ENCODE measurements at regions not wholly inside any gene's neighbourhood (a gene's known extent, or its start where the extent isn't known, plus 50 kb on each side); places are given as distances from the start of the nearest gene placed in this dataset.

DNA sequence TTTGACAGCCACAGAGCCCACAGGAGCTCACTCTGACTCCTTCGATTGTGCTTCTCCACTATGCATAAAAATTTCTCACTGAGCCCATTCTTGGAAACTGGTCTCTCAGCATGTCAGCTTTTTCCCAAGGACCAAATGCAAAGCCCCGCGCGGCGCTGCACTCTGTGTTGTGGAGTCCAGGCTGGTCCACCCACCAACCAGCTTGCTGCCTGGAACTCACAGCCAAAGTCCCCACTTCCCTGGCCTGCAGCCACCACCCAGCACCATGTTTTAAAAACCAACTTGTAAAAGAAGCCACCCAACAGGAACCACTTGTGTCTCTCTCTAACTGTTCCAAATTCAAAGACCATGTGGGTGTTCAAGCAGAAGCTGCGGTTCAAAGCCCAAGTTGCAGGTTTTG is 124.4 kb downstream of the SPATA19 start:
- H3K4me3 Mint-ChIP-seq: no peak overlapping the region
- no peaks in the 10 kb centered on the region for H3K27me3 ChIP-seq (ENCODE audit: control insufficient read depth, insufficient read depth, low read length)
- intact Hi-C loops (cut with micrococcal nuclease): no loop called here
- H3K9me3 ChIP-seq (ENCODE audit: control insufficient read depth, insufficient read depth, low read length): no peaks in the 10 kb centered on the region
- no peaks in the 10 kb centered on the region for H3K36me3 ChIP-seq (ENCODE audit: control insufficient read depth, insufficient read depth, low read length)
- H3K9me3 Mint-ChIP-seq: peaks cover 0 to 4% of the 10 kb centered on the region in 2 donors
- H3K27me3 Mint-ChIP-seq (ENCODE audit: low read depth in 2 of 2): no peaks in the 10 kb centered on the region
- H3K4me1 Mint-ChIP-seq: no peaks in the 10 kb centered on the region
- H3K4me1 ChIP-seq (ENCODE audit: control insufficient read depth, insufficient read depth, low read length): no peaks in the 10 kb centered on the region
- 93% methylated on average over 6 of the region's 6 CpGs for whole genome bisulfite sequencing (ENCODE audit: insufficient coverage)
- no peak overlapping the region for H3K27ac ChIP-seq (ENCODE audit: low read length)
- H3K36me3 Mint-ChIP-seq: no peaks in the 10 kb centered on the region
- ATAC-seq: no peak
- H3K4me3 ChIP-seq (ENCODE audit: low read length): no peak overlapping the region
- TF ChIP-seq, protein P1, sequence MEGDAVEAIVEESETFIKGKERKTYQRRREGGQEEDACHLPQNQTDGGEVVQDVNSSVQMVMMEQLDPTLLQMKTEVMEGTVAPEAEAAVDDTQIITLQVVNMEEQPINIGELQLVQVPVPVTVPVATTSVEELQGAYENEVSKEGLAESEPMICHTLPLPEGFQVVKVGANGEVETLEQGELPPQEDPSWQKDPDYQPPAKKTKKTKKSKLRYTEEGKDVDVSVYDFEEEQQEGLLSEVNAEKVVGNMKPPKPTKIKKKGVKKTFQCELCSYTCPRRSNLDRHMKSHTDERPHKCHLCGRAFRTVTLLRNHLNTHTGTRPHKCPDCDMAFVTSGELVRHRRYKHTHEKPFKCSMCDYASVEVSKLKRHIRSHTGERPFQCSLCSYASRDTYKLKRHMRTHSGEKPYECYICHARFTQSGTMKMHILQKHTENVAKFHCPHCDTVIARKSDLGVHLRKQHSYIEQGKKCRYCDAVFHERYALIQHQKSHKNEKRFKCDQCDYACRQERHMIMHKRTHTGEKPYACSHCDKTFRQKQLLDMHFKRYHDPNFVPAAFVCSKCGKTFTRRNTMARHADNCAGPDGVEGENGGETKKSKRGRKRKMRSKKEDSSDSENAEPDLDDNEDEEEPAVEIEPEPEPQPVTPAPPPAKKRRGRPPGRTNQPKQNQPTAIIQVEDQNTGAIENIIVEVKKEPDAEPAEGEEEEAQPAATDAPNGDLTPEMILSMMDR (IDR thresholded peaks at IDR 0.05): no peak
- H3K27ac Mint-ChIP-seq: no peak overlapping the region
- no peak for DNase-seq

DNA sequence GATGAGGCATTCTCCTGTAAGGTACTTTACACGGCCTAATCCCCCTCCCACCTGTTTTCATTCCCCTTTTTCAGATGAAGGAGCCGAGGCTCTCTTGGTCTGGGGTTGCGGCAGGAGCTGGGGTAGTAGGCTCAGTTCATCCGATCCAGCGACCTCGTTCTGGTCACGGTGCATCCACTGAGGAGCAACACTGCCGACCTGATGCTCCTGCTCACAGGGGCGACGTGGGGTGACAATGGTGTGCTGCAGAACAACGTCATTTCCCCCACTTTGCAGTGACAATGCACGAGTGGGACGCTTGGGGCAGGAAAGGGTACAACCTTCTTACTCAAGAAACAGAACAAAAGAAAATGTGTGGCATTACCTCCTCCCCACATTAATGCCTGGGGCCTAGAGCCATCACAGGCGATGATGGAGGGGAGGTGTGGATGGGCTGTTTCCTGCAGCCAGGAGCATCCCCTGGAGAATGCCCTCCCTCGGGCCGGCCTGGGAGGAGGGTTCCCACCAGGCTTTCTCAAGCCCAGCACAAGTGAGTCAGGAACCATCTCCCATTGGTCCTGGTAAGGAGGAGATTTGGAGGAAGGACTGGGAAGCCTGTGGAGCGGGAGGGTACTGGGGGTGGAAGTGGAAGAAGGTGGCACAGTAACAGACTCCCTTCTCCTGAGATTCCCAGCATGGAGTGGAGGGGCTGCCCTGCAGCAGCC is 125.6 kb downstream of the SPATA19 start:
- Mint-ChIP-seq H3K9me3 (peaks cover 0 to 2% of the 10 kb centered on the region in 2 donors), H3K4me3 (no peak overlapping the region), H3K4me1 (no peaks in the 10 kb centered on the region), H3K27ac (no peak overlapping the region), H3K36me3 (no peaks in the 10 kb centered on the region), H3K27me3 (ENCODE audit: low read depth in 2 of 2) (no peaks in the 10 kb centered on the region)
- Histone ChIP-seq H3K9me3 (ENCODE audit: control insufficient read depth, insufficient read depth, low read length) (no peaks in the 10 kb centered on the region), H3K4me3 (ENCODE audit: low read length) (no peak overlapping the region), H3K4me1 (ENCODE audit: control insufficient read depth, insufficient read depth, low read length) (no peaks in the 10 kb centered on the region), H3K36me3 (ENCODE audit: control insufficient read depth, insufficient read depth, low read length) (no peaks in the 10 kb centered on the region), H3K27ac (ENCODE audit: low read length) (no peak overlapping the region), H3K27me3 (ENCODE audit: control insufficient read depth, insufficient read depth, low read length) (no peaks in the 10 kb centered on the region)
- no peak for ATAC-seq
- DNase-seq: no peak
- intact Hi-C loops (cut with micrococcal nuclease): no loop called here
- TF ChIP-seq, protein P1 (IDR thresholded peaks at IDR 0.05): no peak
- 82% methylated on average over 16 of the region's 17 CpGs for WGBS (ENCODE audit: insufficient coverage)

DNA sequence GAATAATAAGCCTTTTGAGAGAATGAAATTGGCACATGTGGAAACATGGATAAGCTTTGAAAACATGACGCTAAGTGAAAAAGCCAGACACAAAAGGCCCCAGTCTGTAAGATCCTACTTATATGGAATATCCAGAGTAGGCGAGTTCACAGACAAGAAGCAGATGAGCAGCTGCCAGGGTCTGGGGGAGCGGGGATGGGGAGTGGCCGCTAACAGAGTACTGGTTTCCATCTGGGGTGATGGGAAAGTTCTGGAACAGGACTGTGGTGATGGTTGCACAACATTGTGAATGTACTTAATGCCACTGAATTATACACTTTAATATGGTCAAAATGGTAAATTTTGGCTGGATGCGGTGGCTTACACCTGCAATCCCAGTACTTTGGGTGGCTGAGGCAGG is 126.5 kb downstream of the SPATA19 start:
- Mint-ChIP-seq H3K36me3 (no peaks in the 10 kb centered on the region), H3K27me3 (ENCODE audit: low read depth in 2 of 2) (no peaks in the 10 kb centered on the region), H3K4me1 (no peaks in the 10 kb centered on the region), H3K27ac (no peak overlapping the region), H3K4me3 (no peak overlapping the region), H3K9me3 (peaks cover 0 to 2% of the 10 kb centered on the region in 2 donors)
- no peaks in the 10 kb centered on the region for H3K36me3 ChIP-seq (ENCODE audit: control insufficient read depth, insufficient read depth, low read length)
- ATAC-seq: no peak
- H3K4me1 ChIP-seq (ENCODE audit: control insufficient read depth, insufficient read depth, low read length): no peaks in the 10 kb centered on the region
- TF ChIP-seq, protein P1 (IDR thresholded peaks at IDR 0.05): no peak
- no peak overlapping the region for H3K27ac ChIP-seq (ENCODE audit: low read length)
- WGBS (ENCODE audit: insufficient coverage): 96% methylated on average over 5 of the region's 5 CpGs
- H3K9me3 ChIP-seq (ENCODE audit: control insufficient read depth, insufficient read depth, low read length): no peaks in the 10 kb centered on the region
- intact Hi-C loops (cut with micrococcal nuclease): no loop called here
- no peaks in the 10 kb centered on the region for H3K27me3 ChIP-seq (ENCODE audit: control insufficient read depth, insufficient read depth, low read length)
- no peak overlapping the region for H3K4me3 ChIP-seq (ENCODE audit: low read length)
- no peak for DNase-seq

DNA sequence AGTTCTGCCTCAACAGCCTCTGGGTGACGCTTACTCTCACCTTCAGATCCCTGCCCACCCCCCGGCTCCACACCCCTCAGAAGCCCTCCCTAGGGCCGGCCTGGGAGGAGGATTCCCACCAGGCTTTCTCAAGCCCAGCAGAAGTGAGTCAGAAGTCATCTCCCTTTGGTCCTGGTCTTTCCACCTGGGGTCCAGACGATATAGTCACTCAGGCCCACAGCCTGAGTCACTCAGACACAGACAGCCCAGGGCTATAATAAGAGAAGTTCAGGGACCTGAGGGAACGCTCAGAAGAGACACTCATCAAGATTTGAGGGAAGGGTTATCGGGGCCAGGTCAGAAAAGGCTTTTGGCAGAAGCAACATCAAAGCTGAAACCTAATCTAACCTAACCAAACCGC is 127.1 kb downstream of the SPATA19 start:
- Histone ChIP-seq H3K4me1 (ENCODE audit: control insufficient read depth, insufficient read depth, low read length) (no peaks in the 10 kb centered on the region), H3K27me3 (ENCODE audit: control insufficient read depth, insufficient read depth, low read length) (no peaks in the 10 kb centered on the region), H3K4me3 (ENCODE audit: low read length) (no peak overlapping the region), H3K9me3 (ENCODE audit: control insufficient read depth, insufficient read depth, low read length) (no peaks in the 10 kb centered on the region), H3K27ac (ENCODE audit: low read length) (no peak overlapping the region), H3K36me3 (ENCODE audit: control insufficient read depth, insufficient read depth, low read length) (no peaks in the 10 kb centered on the region)
- H3K4me3 Mint-ChIP-seq: no peak overlapping the region
- TF ChIP-seq, protein P1 (IDR thresholded peaks at IDR 0.05): no peak
- no peak for DNase-seq
- 72% methylated on average over 7 of the region's 7 CpGs for WGBS (ENCODE audit: insufficient coverage)
- no peak for ATAC-seq
- H3K9me3 Mint-ChIP-seq: no peaks in the 10 kb centered on the region
- H3K4me1 Mint-ChIP-seq: no peaks in the 10 kb centered on the region
- H3K27ac Mint-ChIP-seq: no peak overlapping the region
- intact Hi-C loops (cut with micrococcal nuclease): no loop called here
- H3K36me3 Mint-ChIP-seq: no peaks in the 10 kb centered on the region
- no peaks in the 10 kb centered on the region for H3K27me3 Mint-ChIP-seq (ENCODE audit: low read depth in 2 of 2)
